HCT116 (cell line): ENCODE measurements at regions not wholly inside any gene's neighbourhood (a gene's known extent, or its start where the extent isn't known, plus 50 kb on each side); places are given as distances from the start of the nearest gene placed in this dataset.

Experiments used
- ATAC-seq: fragments of 200-7000 bp; cut with Tn5 transposase; 2 replicates; pipeline ENCODE4 v1.9.1; 2020; ENCODE audit warnings: mild to moderate bottlenecking, moderate library complexity
- BruUV-seq: library from RNA; stranded (reverse); fragments of 400-500 nt; replicated peaks from 2 replicates; lab custom pipeline; 2021; lab: Mats Ljungman, UMichigan
- CTCF ChIA-PET: fragments of 300-600 bp; sonication (Branson Sonifier 250); formaldehyde crosslinking; loops from one replicate; lab custom pipeline; 2021; ENCODE audit warnings: antibody characterized with exemption; lab: Charles Lee
- POLR2A ChIA-PET: fragments of 300-600, 350-600 bp; sonication (Branson Sonifier 250); formaldehyde crosslinking; loops from one replicate; lab custom pipeline; 2021; ENCODE audit warnings: antibody characterized with exemption; lab: Charles Lee
- RAD21 ChIA-PET, 2 experiments: fragments of 300-600 bp; sonication (Branson Sonifier 250); formaldehyde crosslinking; loops; one replicate each; lab custom pipeline; 2023; ENCODE audit warnings: low total read pairs in 2 of 2; ENCODE audit not compliant: uncharacterized antibody in 2 of 2, unreplicated experiment in 2 of 2, low non-redundant PET in 1 of 2; lab: Charles Lee
- DNase-seq: peaks from one replicate; pipeline ENCODE4 v3.0.0-alpha.2; 2010; ENCODE audit warnings: low read depth, low spot score
- H2AFZ ChIP-seq: fragments of 200-600 bp; shearing (Covaris generic), sonication (generic); 2 replicates; pipeline ENCODE4 v1.6.1; 2017; ENCODE audit warnings: low read depth, mixed run types, mixed read lengths, antibody characterized with exemption, low read length; ENCODE audit not compliant: poor library complexity, severe bottlenecking
- H3K27ac ChIP-seq: 2 replicates; pipeline ENCODE4 v1.5.1; 2012; ENCODE audit warnings: low read depth, low read length
- H3K27me3 ChIP-seq: fragments of 200-600 bp; sonication (generic); 2 replicates; pipeline ENCODE4 v1.6.1; 2016; ENCODE audit warnings: mixed run types, low read length, mixed read lengths; ENCODE audit not compliant: insufficient read depth
- H3K36me3 ChIP-seq, 2 experiments: fragments of 200-500 bp in 1 of 2; fragments of 200-600 bp in 1 of 2; sonication (Bioruptor generic) in 1 of 2; sonication (generic) in 1 of 2; 2 replicates each; pipeline versions ENCODE4 v1.5.1 to v1.6.1; 2014 to 2016; ENCODE audit warnings: low read length in 2 of 2, inconsistent platforms in 1 of 2, mixed read lengths in 1 of 2, mixed run types in 1 of 2; ENCODE audit not compliant: insufficient read depth in 2 of 2, control insufficient read depth in 1 of 2
- H3K4me1 ChIP-seq, 2 experiments: fragments of 200-600 bp in 1 of 2; sonication (generic) in 1 of 2; 2 replicates each; pipeline versions ENCODE4 v1.5.1 to v1.6.1; 2012 to 2017; ENCODE audit warnings: low read length in 2 of 2, inconsistent platforms in 1 of 2, mild to moderate bottlenecking in 1 of 2, mixed read lengths in 1 of 2, mixed run types in 1 of 2, moderate library complexity in 1 of 2; ENCODE audit not compliant: insufficient read depth in 2 of 2, control insufficient read depth in 1 of 2
- H3K4me2 ChIP-seq: fragments of 200-600 bp; sonication (generic); 2 replicates; pipeline ENCODE4 v1.6.1; 2017; ENCODE audit warnings: mixed run types, low read length, mixed read lengths
- H3K4me3 ChIP-seq, 2 experiments: fragments of 200-600 bp in 1 of 2; sonication (generic) in 1 of 2; replicated peaks in 1 of 2; 2 replicates each; pipeline ENCODE4 v1.5.1; 2011 to 2016; ENCODE audit warnings: low read length in 2 of 2, control low read depth in 1 of 2, low read depth in 1 of 2, mild to moderate bottlenecking in 1 of 2, mixed read lengths in 1 of 2, mixed run types in 1 of 2
- H3K79me2 ChIP-seq: fragments of 200-600 bp; sonication (generic); 2 replicates; pipeline ENCODE4 v1.6.1; 2017; ENCODE audit warnings: mild to moderate bottlenecking, mixed run types, low read length, moderate library complexity, mixed read lengths; ENCODE audit not compliant: insufficient read depth
- H3K9ac ChIP-seq: fragments of 200-600 bp; sonication (generic); 2 replicates; pipeline ENCODE4 v1.6.1; 2016; ENCODE audit warnings: low read length, mixed read lengths
- H3K9me2 ChIP-seq: fragments of 200-600 bp; sonication (generic), shearing (Covaris generic); 2 replicates; pipeline ENCODE4 v1.6.1; 2017; ENCODE audit warnings: mixed run types, mild to moderate bottlenecking, moderate library complexity; ENCODE audit not compliant: insufficient read depth
- H3K9me3 ChIP-seq, 2 experiments: fragments of 200-500 bp in 1 of 2; fragments of 200-600 bp in 1 of 2; sonication (Bioruptor generic) in 1 of 2; sonication (generic) in 1 of 2; 2 replicates each; pipeline ENCODE4 v1.6.1; 2014 to 2017; ENCODE audit warnings: low read length in 2 of 2, mixed read lengths in 2 of 2, inconsistent platforms in 1 of 2, low read depth in 1 of 2, mild to moderate bottlenecking in 1 of 2, mixed run types in 1 of 2, moderate library complexity in 1 of 2; ENCODE audit not compliant: control insufficient read depth in 1 of 2, insufficient read depth in 1 of 2
- H4K20me1 ChIP-seq: fragments of 200-600 bp; sonication (generic), shearing (Covaris generic); 2 replicates; pipeline ENCODE4 v1.6.1; 2017; ENCODE audit warnings: mixed run types, mild to moderate bottlenecking, moderate library complexity; ENCODE audit not compliant: insufficient read depth
- ELF1 ChIP-seq: IDR thresholded peaks from 2 replicates; pipeline ENCODE4 v1.6.1; 2012; ENCODE audit warnings: low read depth, borderline replicate concordance
- JUND ChIP-seq: IDR thresholded peaks from 2 replicates; pipeline ENCODE4 v1.6.1; 2012
- POLR2A ChIP-seq: IDR thresholded peaks from 2 replicates; pipeline ENCODE4 v1.7.0; 2011; ENCODE audit warnings: borderline replicate concordance; ENCODE audit not compliant: insufficient read depth, insufficient read length; ENCODE audit errors: extremely low read depth
- POLR2AphosphoS5 ChIP-seq: IDR thresholded peaks from 2 replicates; pipeline ENCODE4 v1.6.1; 2011; ENCODE audit warnings: mild to moderate bottlenecking, low read depth, low read length, moderate library complexity
- SIN3A ChIP-seq: IDR thresholded peaks from 2 replicates; pipeline ENCODE4 v1.6.1; 2012; ENCODE audit warnings: low read depth
- SP1 ChIP-seq: IDR thresholded peaks from 2 replicates; pipeline ENCODE4 v1.6.1; 2012; ENCODE audit warnings: low read depth
- SRF ChIP-seq: IDR thresholded peaks from 2 replicates; pipeline ENCODE4 v1.6.1; 2012; ENCODE audit warnings: low read depth
- TCF7L2 ChIP-seq: IDR thresholded peaks from 2 replicates; pipeline ENCODE4 v1.7.0; 2011; ENCODE audit warnings: borderline replicate concordance, inconsistent platforms; ENCODE audit not compliant: insufficient read depth, insufficient read length; ENCODE audit errors: extremely low read depth
- YY1 ChIP-seq: IDR thresholded peaks from 2 replicates; pipeline ENCODE4 v1.6.1; 2011; ENCODE audit warnings: low read length, low read depth, moderate library complexity, mild to moderate bottlenecking; ENCODE audit not compliant: insufficient replicate concordance; ENCODE audit errors: extremely low read depth
- ZFX ChIP-seq: fragments of 450-650 bp; IDR thresholded peaks from 2 replicates; pipeline ENCODE4 v1.6.1; 2017
- intact Hi-C: fragments of 100-400 bp; cut with micrococcal nuclease; formaldehyde crosslinking; loops from 2 replicates; pipeline ENCODE4 v1.10.0; 2022
- TF ChIP-seq, protein P1 (sequence below), 3 experiments: fragments of 200-600 bp in 1 of 3; sonication (generic) in 1 of 3; IDR thresholded peaks in 2 of 3; conservative IDR thresholded peaks in 1 of 3; 2 replicates each; pipeline ENCODE4 v1.5.1; 2012 to 2017; ENCODE audit warnings: low read depth in 2 of 3, low read length in 2 of 3, antibody characterized with exemption in 1 of 3, borderline replicate concordance in 1 of 3, control low read depth in 1 of 3, mild to moderate bottlenecking in 1 of 3, mixed read lengths in 1 of 3, mixed run types in 1 of 3, moderate library complexity in 1 of 3; ENCODE audit not compliant: insufficient read depth in 1 of 3
- TF ChIP-seq, protein P2 (sequence below): IDR thresholded peaks from 2 replicates; pipeline ENCODE4 v1.6.1; 2012; ENCODE audit warnings: low read depth
- TF ChIP-seq, protein P3 (sequence below): IDR thresholded peaks from 2 replicates; pipeline ENCODE4 v1.6.1; 2011; ENCODE audit warnings: mild to moderate bottlenecking, low read length, moderate library complexity; ENCODE audit not compliant: insufficient replicate concordance; ENCODE audit errors: extremely low read depth

GRCh38 chr3:109927726-109928125 is 590.4 kb upstream of the DPPA4 start:
- POLR2A ChIA-PET: no interaction called here
- Histone ChIP-seq H3K4me1 (peaks cover 37 to 83% of the 10 kb centered on the region in 2 experiments), H3K4me3 (no peak overlapping the region; a peak in 1 of 4 replicates), H3K79me2 (no peaks in the 10 kb centered on the region), H3K27ac (peak overlapping the region; percentile 88), H4K20me1 (no peaks in the 10 kb centered on the region), H3K36me3 (no peaks in the 10 kb centered on the region), H3K9me3 (no peaks in the 10 kb centered on the region), H3K4me2 (peak overlapping the region; percentile 74), H3K9me2 (no peaks in the 10 kb centered on the region), H3K27me3 (no peaks in the 10 kb centered on the region), H3K9ac (peak overlapping the region; percentile 58), H2AFZ (no peak overlapping the region)
- RAD21 ChIA-PET: no interaction called here
- ATAC-seq: peak; percentile 30
- DNase-seq: no peak
- no peak for TF ChIP-seq SRF
- BruUV-seq: TSS peak; percentile 46
- intact Hi-C loops: loop anchor here (2.0 to 10.0 kb wide), 2 partner anchors 657 to 1143 kb away; partner anchors contain the start of gene NECTIN3
- CTCF ChIA-PET: no interaction called here

GRCh38 chr3:109930582-109930981 is 593.2 kb upstream of the DPPA4 start:
- Histone ChIP-seq H2AFZ (peak overlapping the region; percentile 68), H3K4me1 (peaks cover 23 to 66% of the 10 kb centered on the region in 2 experiments), H4K20me1 (no peaks in the 10 kb centered on the region), H3K4me2 (no peak overlapping the region), H3K27ac (no peak overlapping the region; the same call in 1 of the 2 replicates), H3K79me2 (no peaks in the 10 kb centered on the region), H3K27me3 (no peaks in the 10 kb centered on the region), H3K9me2 (no peaks in the 10 kb centered on the region), H3K9ac (no peak overlapping the region), H3K36me3 (no peaks in the 10 kb centered on the region), H3K9me3 (no peaks in the 10 kb centered on the region), H3K4me3 (no peak overlapping the region)
- no TSS peak for BruUV-seq
- ATAC-seq: no peak
- ChIA-PET POLR2A (no interaction called here), RAD21 (no interaction called here), CTCF (no interaction called here)
- no peak for DNase-seq
- intact Hi-C loops: no loop called here
- TF ChIP-seq ELF1 (no peak), ZFX (no peak), POLR2AphosphoS5 (no peak), SRF (no peak), SIN3A (no peak), YY1 (no peak), POLR2A (no peak), SP1 (no peak), JUND (no peak), TCF7L2 (no peak)
- TF ChIP-seq, protein P1, sequence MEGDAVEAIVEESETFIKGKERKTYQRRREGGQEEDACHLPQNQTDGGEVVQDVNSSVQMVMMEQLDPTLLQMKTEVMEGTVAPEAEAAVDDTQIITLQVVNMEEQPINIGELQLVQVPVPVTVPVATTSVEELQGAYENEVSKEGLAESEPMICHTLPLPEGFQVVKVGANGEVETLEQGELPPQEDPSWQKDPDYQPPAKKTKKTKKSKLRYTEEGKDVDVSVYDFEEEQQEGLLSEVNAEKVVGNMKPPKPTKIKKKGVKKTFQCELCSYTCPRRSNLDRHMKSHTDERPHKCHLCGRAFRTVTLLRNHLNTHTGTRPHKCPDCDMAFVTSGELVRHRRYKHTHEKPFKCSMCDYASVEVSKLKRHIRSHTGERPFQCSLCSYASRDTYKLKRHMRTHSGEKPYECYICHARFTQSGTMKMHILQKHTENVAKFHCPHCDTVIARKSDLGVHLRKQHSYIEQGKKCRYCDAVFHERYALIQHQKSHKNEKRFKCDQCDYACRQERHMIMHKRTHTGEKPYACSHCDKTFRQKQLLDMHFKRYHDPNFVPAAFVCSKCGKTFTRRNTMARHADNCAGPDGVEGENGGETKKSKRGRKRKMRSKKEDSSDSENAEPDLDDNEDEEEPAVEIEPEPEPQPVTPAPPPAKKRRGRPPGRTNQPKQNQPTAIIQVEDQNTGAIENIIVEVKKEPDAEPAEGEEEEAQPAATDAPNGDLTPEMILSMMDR (IDR thresholded peaks at IDR 0.05 in 2 of 3, conservative IDR thresholded peaks at IDR 0.05 in 1 of 3; ENCODE audit: borderline replicate concordance in 1 of 3, insufficient read depth in 1 of 3, low read depth in 2 of 3, low read length in 2 of 3): no peak
- TF ChIP-seq, protein P2, sequence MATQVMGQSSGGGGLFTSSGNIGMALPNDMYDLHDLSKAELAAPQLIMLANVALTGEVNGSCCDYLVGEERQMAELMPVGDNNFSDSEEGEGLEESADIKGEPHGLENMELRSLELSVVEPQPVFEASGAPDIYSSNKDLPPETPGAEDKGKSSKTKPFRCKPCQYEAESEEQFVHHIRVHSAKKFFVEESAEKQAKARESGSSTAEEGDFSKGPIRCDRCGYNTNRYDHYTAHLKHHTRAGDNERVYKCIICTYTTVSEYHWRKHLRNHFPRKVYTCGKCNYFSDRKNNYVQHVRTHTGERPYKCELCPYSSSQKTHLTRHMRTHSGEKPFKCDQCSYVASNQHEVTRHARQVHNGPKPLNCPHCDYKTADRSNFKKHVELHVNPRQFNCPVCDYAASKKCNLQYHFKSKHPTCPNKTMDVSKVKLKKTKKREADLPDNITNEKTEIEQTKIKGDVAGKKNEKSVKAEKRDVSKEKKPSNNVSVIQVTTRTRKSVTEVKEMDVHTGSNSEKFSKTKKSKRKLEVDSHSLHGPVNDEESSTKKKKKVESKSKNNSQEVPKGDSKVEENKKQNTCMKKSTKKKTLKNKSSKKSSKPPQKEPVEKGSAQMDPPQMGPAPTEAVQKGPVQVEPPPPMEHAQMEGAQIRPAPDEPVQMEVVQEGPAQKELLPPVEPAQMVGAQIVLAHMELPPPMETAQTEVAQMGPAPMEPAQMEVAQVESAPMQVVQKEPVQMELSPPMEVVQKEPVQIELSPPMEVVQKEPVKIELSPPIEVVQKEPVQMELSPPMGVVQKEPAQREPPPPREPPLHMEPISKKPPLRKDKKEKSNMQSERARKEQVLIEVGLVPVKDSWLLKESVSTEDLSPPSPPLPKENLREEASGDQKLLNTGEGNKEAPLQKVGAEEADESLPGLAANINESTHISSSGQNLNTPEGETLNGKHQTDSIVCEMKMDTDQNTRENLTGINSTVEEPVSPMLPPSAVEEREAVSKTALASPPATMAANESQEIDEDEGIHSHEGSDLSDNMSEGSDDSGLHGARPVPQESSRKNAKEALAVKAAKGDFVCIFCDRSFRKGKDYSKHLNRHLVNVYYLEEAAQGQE: no peak
- TF ChIP-seq, protein P3, sequence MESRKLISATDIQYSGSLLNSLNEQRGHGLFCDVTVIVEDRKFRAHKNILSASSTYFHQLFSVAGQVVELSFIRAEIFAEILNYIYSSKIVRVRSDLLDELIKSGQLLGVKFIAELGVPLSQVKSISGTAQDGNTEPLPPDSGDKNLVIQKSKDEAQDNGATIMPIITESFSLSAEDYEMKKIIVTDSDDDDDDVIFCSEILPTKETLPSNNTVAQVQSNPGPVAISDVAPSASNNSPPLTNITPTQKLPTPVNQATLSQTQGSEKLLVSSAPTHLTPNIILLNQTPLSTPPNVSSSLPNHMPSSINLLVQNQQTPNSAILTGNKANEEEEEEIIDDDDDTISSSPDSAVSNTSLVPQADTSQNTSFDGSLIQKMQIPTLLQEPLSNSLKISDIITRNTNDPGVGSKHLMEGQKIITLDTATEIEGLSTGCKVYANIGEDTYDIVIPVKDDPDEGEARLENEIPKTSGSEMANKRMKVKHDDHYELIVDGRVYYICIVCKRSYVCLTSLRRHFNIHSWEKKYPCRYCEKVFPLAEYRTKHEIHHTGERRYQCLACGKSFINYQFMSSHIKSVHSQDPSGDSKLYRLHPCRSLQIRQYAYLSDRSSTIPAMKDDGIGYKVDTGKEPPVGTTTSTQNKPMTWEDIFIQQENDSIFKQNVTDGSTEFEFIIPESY: no peak
